Endothelial cell of umbilical vein (primary cell): ENCODE measurements at regions not wholly inside any gene's neighbourhood (a gene's known extent, or its start where the extent isn't known, plus 50 kb on each side); places are given as distances from the start of the nearest gene placed in this dataset.

Source experiments
- BruUV-seq: library from RNA; stranded (reverse); fragments of 400-500 nt; replicated peaks from 2 replicates; lab custom pipeline; 2021; lab: Mats Ljungman, UMichigan
- CTCF ChIA-PET: fragments of 300-600, 350-600 bp; sonication (Branson Sonifier 250); formaldehyde crosslinking; loops from one replicate; lab custom pipeline; 2021; ENCODE audit warnings: antibody characterized with exemption, inconsistent platforms; lab: Charles Lee
- POLR2A ChIA-PET: fragments of 300-600, 350-600 bp; sonication (Branson Sonifier 250); formaldehyde crosslinking; loops from one replicate; lab custom pipeline; 2021; ENCODE audit warnings: antibody characterized with exemption, inconsistent platforms; lab: Charles Lee
- DNase-seq: peaks from one replicate; pipeline ENCODE4 v3.0.0-alpha.2; 2011; ENCODE audit warnings: low read depth, low spot score
- FAIRE-seq: peaks from 2 replicates; lab custom pipeline; 2011; peaks lifted over from hg19 to GRCh38; lab: Jason Lieb, UNC
- H2AFZ ChIP-seq: 2 replicates; pipeline ENCODE4 v1.6.0; 2012; ENCODE audit warnings: low read depth, low read length, control low read depth, inconsistent platforms
- H3K27ac ChIP-seq: 2 replicates; pipeline ENCODE4 v1.5.1; 2011; ENCODE audit warnings: low read depth, mild to moderate bottlenecking, control low read depth, low read length, moderate library complexity; ENCODE audit not compliant: insufficient read depth
- H3K27me3 ChIP-seq, 2 experiments: 2 replicates each; pipeline versions ENCODE4 v1.6.0 to v1.6.1; 2011; ENCODE audit warnings: low read length in 2 of 2, mixed read lengths in 1 of 2; ENCODE audit not compliant: control insufficient read depth in 2 of 2, insufficient read depth in 2 of 2
- H3K36me3 ChIP-seq, 2 experiments: 2 replicates in 1 of 2; 3 replicates in 1 of 2; pipeline ENCODE4 v1.5.1; 2011; ENCODE audit warnings: low read length in 2 of 2, mild to moderate bottlenecking in 1 of 2, moderate library complexity in 1 of 2; ENCODE audit not compliant: control insufficient read depth in 2 of 2, insufficient read depth in 2 of 2; ENCODE audit errors: extremely low read depth in 1 of 2
- H3K4me1 ChIP-seq: 3 replicates; pipeline ENCODE4 v1.5.1; 2011; ENCODE audit warnings: mild to moderate bottlenecking, low read length; ENCODE audit not compliant: control insufficient read depth, insufficient read depth; ENCODE audit errors: extremely low read depth
- H3K4me2 ChIP-seq: 2 replicates; pipeline ENCODE4 v1.6.1; 2011; ENCODE audit warnings: low read length, control low read depth, mixed read lengths; ENCODE audit not compliant: insufficient read depth
- H3K4me3 ChIP-seq, 3 experiments: fragments of 200-600 bp in 1 of 3; sonication (generic), shearing (Covaris generic) in 1 of 3; replicated peaks in 1 of 3; 2 replicates each; pipeline ENCODE4 v1.5.1; 2011 to 2016; ENCODE audit warnings: control low read depth in 3 of 3, low read length in 3 of 3, mild to moderate bottlenecking in 2 of 3, inconsistent platforms in 1 of 3, low read depth in 1 of 3, moderate library complexity in 1 of 3; ENCODE audit not compliant: insufficient read depth in 1 of 3
- H3K79me2 ChIP-seq: 2 replicates; pipeline ENCODE4 v1.6.0; 2012; ENCODE audit warnings: low read length, inconsistent platforms; ENCODE audit not compliant: control insufficient read depth, insufficient read depth
- H3K9ac ChIP-seq: replicated peaks from 2 replicates; pipeline ENCODE3; 2011; ENCODE audit warnings: low read length, control low read depth; ENCODE audit not compliant: insufficient read depth; ENCODE audit errors: extremely low read depth
- H3K9me1 ChIP-seq: replicated peaks from 3 replicates; pipeline ENCODE4 v1.6.0; 2011; ENCODE audit warnings: mild to moderate bottlenecking, low read length; ENCODE audit not compliant: control insufficient read depth, insufficient read depth; ENCODE audit errors: extremely low read depth
- H3K9me3 ChIP-seq: replicated peaks from 2 replicates; pipeline ENCODE4 v1.5.1; 2012; ENCODE audit warnings: low read length, inconsistent platforms; ENCODE audit not compliant: control insufficient read depth, insufficient read depth
- H4K20me1 ChIP-seq: replicated peaks from 2 replicates; pipeline ENCODE3; 2011; ENCODE audit warnings: mild to moderate bottlenecking, low read length; ENCODE audit not compliant: control insufficient read depth, insufficient read depth; ENCODE audit errors: extremely low read depth
- CTCF ChIP-seq, 2 donors: IDR thresholded peaks; 1 replicate in 1 of 2; 2 replicates in 1 of 2; pipeline ENCODE4 v1.5.1; 2011; ENCODE audit warnings: low read length in 2 of 2, mild to moderate bottlenecking in 2 of 2, moderate library complexity in 2 of 2, control low read depth in 1 of 2, inconsistent platforms in 1 of 2, low read depth in 1 of 2; ENCODE audit not compliant: insufficient read depth in 1 of 2; ENCODE audit errors: extremely low read depth in 1 of 2
- EZH2 ChIP-seq: IDR thresholded peaks from 2 replicates; pipeline ENCODE4 v1.6.1; 2012; ENCODE audit warnings: borderline replicate concordance, low read depth, mild to moderate bottlenecking, moderate library complexity, low read length, inconsistent platforms; ENCODE audit not compliant: severe bottlenecking
- FOS ChIP-seq: IDR thresholded peaks from 2 replicates; pipeline ENCODE4 v1.6.1; 2011; ENCODE audit warnings: mild to moderate bottlenecking, low read length, moderate library complexity, borderline replicate concordance; ENCODE audit not compliant: insufficient read depth
- GATA2 ChIP-seq: IDR thresholded peaks from 2 replicates; pipeline ENCODE4 v1.7.0; 2011; ENCODE audit warnings: low read depth, mild to moderate bottlenecking, moderate library complexity, mixed read lengths, low read length; ENCODE audit not compliant: insufficient read length, insufficient read depth
- JUN ChIP-seq: IDR thresholded peaks from 2 replicates; pipeline ENCODE4 v1.6.1; 2011; ENCODE audit warnings: borderline replicate concordance, low read depth; ENCODE audit not compliant: insufficient read length, insufficient read depth
- MYC ChIP-seq: IDR thresholded peaks from one replicate; pipeline ENCODE4 v1.6.1; 2011; ENCODE audit warnings: mild to moderate bottlenecking, low read depth, low read length
- POLR2A ChIP-seq: IDR thresholded peaks from 2 replicates; pipeline ENCODE4 v1.6.1; 2012; ENCODE audit warnings: low read depth, mild to moderate bottlenecking, control low read depth, low read length
- POLR2AphosphoS5 ChIP-seq: IDR thresholded peaks from 2 replicates; pipeline ENCODE4 v1.6.1; 2012; ENCODE audit warnings: low read depth, mild to moderate bottlenecking, control low read depth, low read length, moderate library complexity; ENCODE audit not compliant: insufficient read depth
- dilution Hi-C: fragments of 300-500 bp; cut with MboI; formaldehyde crosslinking; loops from one replicate; pipeline ENCODE4 v1.15.0; 2019; ENCODE audit warnings: low sequenced_read_pairs; ENCODE audit not compliant: extremely low pct_ligation_motif_present
- intact Hi-C: fragments of 100-400 bp; cut with micrococcal nuclease; formaldehyde crosslinking; loops from one replicate; pipeline ENCODE4 v1.10.0; 2022
- TF ChIP-seq, protein P1 (sequence below): IDR thresholded peaks from 2 replicates; pipeline ENCODE4 v1.6.1; 2011; ENCODE audit not compliant: insufficient read depth, insufficient read length

DNA sequence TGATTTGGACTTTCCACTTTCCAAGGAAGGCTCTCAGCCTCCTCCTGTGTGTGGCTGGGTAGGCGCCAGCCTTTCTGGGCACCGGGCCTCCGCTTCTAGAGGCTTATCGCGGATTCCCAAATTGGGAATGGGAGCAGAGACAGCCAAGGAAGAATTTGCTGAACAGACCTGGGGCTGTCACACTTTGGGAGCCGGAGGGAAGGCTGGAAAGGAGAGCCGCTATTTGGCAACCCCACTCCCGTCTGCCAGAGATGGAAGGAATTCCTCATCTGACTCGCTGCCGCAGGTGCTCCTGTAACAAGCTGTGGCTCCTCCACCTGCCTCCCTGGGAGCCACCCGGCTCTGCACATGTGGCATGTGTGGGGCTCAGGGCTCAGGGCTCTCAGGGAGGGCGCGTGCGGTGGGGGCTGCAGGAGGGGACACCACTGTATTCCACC lies 50.8 kb upstream of the ECHDC3 start:
- no TSS peak for BruUV-seq

DNA sequence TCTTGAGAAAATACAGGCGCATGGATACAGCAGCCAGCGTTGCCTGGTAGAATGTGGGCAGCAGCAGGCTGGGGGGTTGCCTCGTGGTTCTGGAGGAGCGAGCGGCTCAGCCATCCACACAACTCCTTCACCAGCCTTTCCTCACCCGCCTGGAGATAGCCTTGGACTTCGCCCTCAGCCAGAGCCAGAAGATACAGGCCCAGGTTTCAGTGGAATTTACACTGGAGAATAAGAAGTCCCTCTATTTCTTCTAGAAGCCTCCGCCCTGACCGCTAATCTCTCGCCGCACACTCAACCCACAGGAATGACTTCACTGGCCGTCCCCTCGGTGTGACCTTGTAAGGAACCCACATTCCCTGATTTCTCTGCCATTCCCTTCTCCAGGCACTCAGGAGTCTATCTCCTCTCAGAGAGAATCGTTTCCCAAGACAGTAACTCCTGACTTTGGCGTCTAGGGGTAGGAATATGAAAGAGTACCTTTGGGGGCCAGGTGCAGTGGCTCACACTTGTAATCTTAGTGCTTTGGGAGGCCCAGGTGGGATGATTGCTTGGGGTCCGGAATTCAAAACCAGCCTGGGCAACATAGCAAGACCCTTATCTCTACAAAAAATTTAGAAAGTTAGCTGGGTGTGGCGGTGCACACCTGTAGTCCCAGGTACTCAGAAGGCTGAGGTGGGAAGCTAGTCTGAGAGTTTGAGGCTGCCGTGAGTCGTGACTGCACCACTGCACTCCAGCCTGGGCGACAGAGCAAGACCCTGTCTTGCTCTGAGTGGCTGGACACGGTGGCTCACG lies 52.0 kb upstream of the ECHDC3 start:
- Histone ChIP-seq H3K4me1 (peaks cover 11% of the 10 kb centered on the region), H3K79me2 (no peaks in the 10 kb centered on the region), H3K27ac (no peak overlapping the region), H2AFZ (no peak overlapping the region), H3K4me3 (no peak overlapping the region), H3K9me3 (no peaks in the 10 kb centered on the region), H3K27me3 (peaks cover 0 to 2% of the 10 kb centered on the region in 2 experiments), H3K4me2 (no peak overlapping the region), H3K9ac (no peak overlapping the region), H3K36me3 (no peaks in the 10 kb centered on the region), H3K9me1 (no peaks in the 10 kb centered on the region), H4K20me1 (no peaks in the 10 kb centered on the region)
- CTCF ChIA-PET = no interaction called here
- dilution Hi-C loops = no loop called here
- FAIRE-seq = no peak
- no peak for DNase-seq
- TF ChIP-seq JUN (no peak), POLR2A (no peak), POLR2AphosphoS5 (no peak), EZH2 (no peak), FOS (no peak), MYC (no peak), CTCF (IDR thresholded peaks at IDR 0.05; ENCODE audit: extremely low read depth in 1 of 2, insufficient read depth in 1 of 2, low read depth in 1 of 2, low read length in 2 of 2) (no peak), GATA2 (no peak)
- TF ChIP-seq, protein P1, sequence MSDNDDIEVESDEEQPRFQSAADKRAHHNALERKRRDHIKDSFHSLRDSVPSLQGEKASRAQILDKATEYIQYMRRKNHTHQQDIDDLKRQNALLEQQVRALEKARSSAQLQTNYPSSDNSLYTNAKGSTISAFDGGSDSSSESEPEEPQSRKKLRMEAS = no peak
- BruUV-seq = no TSS peak
- POLR2A ChIA-PET = no interaction called here
- intact Hi-C loops = no loop called here

More for the DNA sequence above, 50.8 kb upstream of the ECHDC3 start:
- Histone ChIP-seq H3K4me1 (no peaks in the 10 kb centered on the region), H3K79me2 (no peaks in the 10 kb centered on the region), H3K9me1 (no peaks in the 10 kb centered on the region), H3K9me3 (no peaks in the 10 kb centered on the region), H3K4me2 (no peak overlapping the region), H2AFZ (no peak overlapping the region), H3K27me3 (peaks cover 0 to 2% of the 10 kb centered on the region in 2 experiments), H3K36me3 (no peaks in the 10 kb centered on the region), H4K20me1 (no peaks in the 10 kb centered on the region), H3K4me3 (no peak overlapping the region), H3K9ac (no peak overlapping the region), H3K27ac (no peak overlapping the region)
- dilution Hi-C loops (no loop called here), intact Hi-C loops (no loop called here)
- DNase-seq = no peak
- TF ChIP-seq MYC (no peak), GATA2 (no peak), EZH2 (no peak), POLR2AphosphoS5 (no peak)
- no peak for FAIRE-seq
- CTCF ChIA-PET = no interaction called here
- POLR2A ChIA-PET = no interaction called here
